ENCODE measurements at regions not wholly inside any gene's neighbourhood (a gene's known extent, or its start where the extent isn't known, plus 50 kb on each side); places are given as distances from the start of the nearest gene placed in this dataset.

GRCh38 chr10:4024027-4024426 lies 239.0 kb upstream of the KLF6 start:
- WGBS = 94% methylated on average over 17 of the region's 17 CpGs
- TF ChIP-seq POLR2AphosphoS5 (IDR thresholded peaks at IDR 0.05) (no peak), EP300 (IDR thresholded peaks at IDR 0.05) (no peak)
- TF ChIP-seq, protein P1, sequence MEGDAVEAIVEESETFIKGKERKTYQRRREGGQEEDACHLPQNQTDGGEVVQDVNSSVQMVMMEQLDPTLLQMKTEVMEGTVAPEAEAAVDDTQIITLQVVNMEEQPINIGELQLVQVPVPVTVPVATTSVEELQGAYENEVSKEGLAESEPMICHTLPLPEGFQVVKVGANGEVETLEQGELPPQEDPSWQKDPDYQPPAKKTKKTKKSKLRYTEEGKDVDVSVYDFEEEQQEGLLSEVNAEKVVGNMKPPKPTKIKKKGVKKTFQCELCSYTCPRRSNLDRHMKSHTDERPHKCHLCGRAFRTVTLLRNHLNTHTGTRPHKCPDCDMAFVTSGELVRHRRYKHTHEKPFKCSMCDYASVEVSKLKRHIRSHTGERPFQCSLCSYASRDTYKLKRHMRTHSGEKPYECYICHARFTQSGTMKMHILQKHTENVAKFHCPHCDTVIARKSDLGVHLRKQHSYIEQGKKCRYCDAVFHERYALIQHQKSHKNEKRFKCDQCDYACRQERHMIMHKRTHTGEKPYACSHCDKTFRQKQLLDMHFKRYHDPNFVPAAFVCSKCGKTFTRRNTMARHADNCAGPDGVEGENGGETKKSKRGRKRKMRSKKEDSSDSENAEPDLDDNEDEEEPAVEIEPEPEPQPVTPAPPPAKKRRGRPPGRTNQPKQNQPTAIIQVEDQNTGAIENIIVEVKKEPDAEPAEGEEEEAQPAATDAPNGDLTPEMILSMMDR (IDR thresholded peaks at IDR 0.05) = no peak
- Histone ChIP-seq H3K4me3 (no peak overlapping the region), H3K36me3 (no peaks in the 10 kb centered on the region), H3K4me1 (no peaks in the 10 kb centered on the region), H3K9me3 (no peaks in the 10 kb centered on the region), H3K27me3 (no peaks in the 10 kb centered on the region), H3K27ac (no peak overlapping the region)
- DNase-seq (ENCODE audit: low spot score in 2 of 2) = no peak

GRCh38 chr10:4022473-4022872 lies 237.5 kb upstream of the KLF6 start:
- Histone ChIP-seq H3K36me3 (no peaks in the 10 kb centered on the region), H3K27ac (no peak overlapping the region), H3K4me1 (no peaks in the 10 kb centered on the region), H3K27me3 (no peaks in the 10 kb centered on the region), H3K4me3 (no peak overlapping the region), H3K9me3 (no peaks in the 10 kb centered on the region)
- WGBS = 82% methylated on average over 7 of the region's 7 CpGs
- TF ChIP-seq POLR2A (IDR thresholded peaks at IDR 0.05) = no peak
- TF ChIP-seq POLR2AphosphoS5 (IDR thresholded peaks at IDR 0.05) = no peak
- TF ChIP-seq EP300 (IDR thresholded peaks at IDR 0.05) = no peak
- TF ChIP-seq, protein P1 (IDR thresholded peaks at IDR 0.05) = no peak
- no peak for DNase-seq (ENCODE audit: low spot score in 2 of 2)

DNA sequence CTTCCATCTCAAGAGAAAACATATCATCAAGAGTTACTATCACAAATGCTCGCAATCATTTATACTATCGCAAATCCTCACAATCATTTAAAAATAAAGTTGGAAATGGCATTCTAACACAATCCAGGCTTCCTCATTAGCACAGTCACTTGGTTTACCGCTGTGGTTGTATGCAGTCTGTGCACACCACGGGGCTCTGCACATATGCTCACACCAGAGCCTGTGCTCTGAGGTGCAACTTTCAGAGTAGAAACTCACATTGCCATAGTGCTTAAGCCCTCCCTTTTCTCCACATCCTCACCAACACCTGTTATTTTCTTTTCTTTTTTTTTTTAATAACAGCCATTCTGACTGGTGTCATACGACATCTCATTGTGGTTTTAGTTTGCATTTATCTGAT lies 235.6 kb upstream of the KLF6 start:
- 96% methylated on average over 5 of the region's 5 CpGs for WGBS
- H3K36me3 ChIP-seq = no peaks in the 10 kb centered on the region
- no peak overlapping the region for H3K4me3 ChIP-seq
- H3K27me3 ChIP-seq = no peaks in the 10 kb centered on the region
- no peaks in the 10 kb centered on the region for H3K9me3 ChIP-seq
- no peak for DNase-seq (ENCODE audit: low spot score in 2 of 2)
- no peak for TF ChIP-seq POLR2AphosphoS5 (IDR thresholded peaks at IDR 0.05)
- H3K27ac ChIP-seq = no peak overlapping the region
- H3K4me1 ChIP-seq = no peaks in the 10 kb centered on the region

- DNase-seq (ENCODE audit: low spot score in 2 of 2) = no peak
- Histone ChIP-seq H3K27ac (no peak overlapping the region), H3K9me3 (no peaks in the 10 kb centered on the region), H3K4me1 (peaks cover 4% of the 10 kb centered on the region), H3K4me3 (no peak overlapping the region), H3K36me3 (no peaks in the 10 kb centered on the region), H3K27me3 (no peaks in the 10 kb centered on the region)
- WGBS = 62% methylated on average over 4 of the region's 4 CpGs
- TF ChIP-seq EP300 (IDR thresholded peaks at IDR 0.05) (no peak), POLR2AphosphoS5 (IDR thresholded peaks at IDR 0.05) (no peak), POLR2A (IDR thresholded peaks at IDR 0.05) (no peak)
- TF ChIP-seq, protein P1 (IDR thresholded peaks at IDR 0.05) = no peak
Observed at GRCh38 chr10:4018054-4018511, 233.1 kb upstream of the KLF6 start.

DNA sequence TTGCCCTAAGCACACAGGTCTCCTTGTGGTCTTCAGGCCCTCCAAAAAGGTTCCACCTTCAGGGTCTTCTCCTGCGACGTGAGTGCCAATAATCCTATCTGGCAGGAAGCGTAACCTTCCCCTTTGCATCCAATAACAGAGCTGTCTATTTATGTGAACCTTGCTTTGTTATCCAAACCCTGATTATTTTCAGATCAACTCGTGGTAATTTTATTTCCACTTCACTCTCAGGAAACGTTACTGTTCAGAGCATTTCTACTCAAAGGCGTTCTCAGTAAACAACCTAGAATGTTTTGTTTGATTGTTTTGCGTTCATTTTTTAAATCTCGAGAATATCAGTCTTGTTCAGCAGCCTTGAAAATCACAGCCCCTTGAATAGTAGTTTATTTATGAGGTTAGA lies 232.3 kb upstream of the KLF6 start:
- TF ChIP-seq, protein P1 (IDR thresholded peaks at IDR 0.05) = no peak
- TF ChIP-seq POLR2AphosphoS5 (IDR thresholded peaks at IDR 0.05) (no peak), POLR2A (IDR thresholded peaks at IDR 0.05) (no peak), EP300 (IDR thresholded peaks at IDR 0.05) (no peak)
- H3K27ac ChIP-seq = no peak overlapping the region
- WGBS = 83% methylated on average over 8 of the region's 8 CpGs
- no peaks in the 10 kb centered on the region for H3K36me3 ChIP-seq
- H3K9me3 ChIP-seq = no peaks in the 10 kb centered on the region
- no peak for DNase-seq (ENCODE audit: low spot score in 2 of 2)
- H3K4me1 ChIP-seq = peaks cover 4% of the 10 kb centered on the region
- no peak overlapping the region for H3K4me3 ChIP-seq
- no peaks in the 10 kb centered on the region for H3K27me3 ChIP-seq

DNA sequence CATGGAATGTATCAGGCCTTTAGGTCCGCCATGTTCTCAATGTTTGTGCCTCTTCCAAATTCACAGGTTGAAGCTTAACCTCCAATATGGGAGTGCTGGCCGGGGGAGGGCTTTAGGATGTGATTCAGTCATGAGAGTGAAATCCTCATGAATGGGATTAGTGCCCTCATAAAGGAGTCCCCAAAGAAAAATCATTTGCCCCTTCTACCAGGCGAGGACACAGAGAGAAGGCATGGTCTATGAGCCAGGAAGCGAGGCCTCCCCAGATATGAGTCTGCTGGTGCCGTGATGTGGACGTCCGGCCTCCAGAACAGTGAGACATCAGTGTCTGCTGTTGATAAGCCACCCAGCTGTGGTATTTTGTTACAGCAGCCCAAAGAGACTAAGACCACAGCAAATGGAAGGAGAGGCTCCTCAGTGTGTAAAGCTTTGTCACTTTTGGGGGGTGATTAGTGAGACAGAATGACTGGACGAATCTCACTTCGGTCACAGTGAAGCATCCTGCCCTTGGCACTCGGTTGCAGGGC lies 231.3 kb upstream of the KLF6 start:
- no peak overlapping the region for H3K27ac ChIP-seq
- no peak for DNase-seq (ENCODE audit: low spot score in 2 of 2)

More for the DNA sequence above, 231.3 kb upstream of the KLF6 start:
- 97% methylated on average over 10 of the region's 10 CpGs for WGBS
- Histone ChIP-seq H3K4me1 (peaks cover 4% of the 10 kb centered on the region), H3K36me3 (no peaks in the 10 kb centered on the region), H3K9me3 (no peaks in the 10 kb centered on the region), H3K27me3 (no peaks in the 10 kb centered on the region), H3K4me3 (no peak overlapping the region)
- no peak for TF ChIP-seq POLR2A (IDR thresholded peaks at IDR 0.05)
- no peak for TF ChIP-seq EP300 (IDR thresholded peaks at IDR 0.05)
- TF ChIP-seq, protein P1 (IDR thresholded peaks at IDR 0.05) = no peak
- no peak for TF ChIP-seq POLR2AphosphoS5 (IDR thresholded peaks at IDR 0.05)
